ENCODE measurements at regions not wholly inside any gene's neighbourhood (a gene's known extent, or its start where the extent isn't known, plus 50 kb on each side); places are given as distances from the start of the nearest gene placed in this dataset.

GRCh38 chr3:32056559-32057290, 49.7 kb upstream of the GPD1L start:
- TF ChIP-seq CTCF (IDR thresholded peaks at IDR 0.05), result no peak
- no peak for TF ChIP-seq POLR2A (IDR thresholded peaks at IDR 0.05)
- 65 to 73% methylated on average over 5 of the region's 5 CpGs for WGBS, 2 donors
- intact Hi-C loops (cut with DNase I; ENCODE audit: low total_unique reads), result no loop called here
- no peak for DNase-seq (ENCODE audit: low spot score in 2 of 2)
- no peak overlapping the region for H3K4me3 ChIP-seq (ENCODE audit: low read depth, poor library complexity, severe bottlenecking)

Data from lower leg skin (tissue), 4 donors.